ENCODE measurements at regions not wholly inside any gene's neighbourhood (a gene's known extent, or its start where the extent isn't known, plus 50 kb on each side); places are given as distances from the start of the nearest gene placed in this dataset.

DNA sequence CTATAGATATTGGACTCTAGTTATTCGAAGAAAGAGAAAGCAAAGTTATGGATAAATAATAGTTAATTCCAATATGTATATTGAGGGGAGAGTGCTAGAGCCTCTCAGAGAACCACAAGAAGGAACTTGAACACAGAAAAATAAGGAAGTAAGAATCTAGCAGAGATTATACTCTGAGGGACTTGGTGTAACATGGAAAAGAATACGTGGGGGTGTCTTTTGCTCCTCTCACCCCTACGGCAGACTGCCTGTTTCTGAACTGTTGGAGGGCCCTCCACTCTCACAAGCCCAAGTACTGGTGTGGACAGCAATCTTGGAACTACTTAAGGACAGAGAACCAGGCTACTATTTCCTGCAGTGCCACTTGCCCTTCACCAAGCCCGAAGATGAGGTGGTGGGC, 1174.4 kb upstream of the PCDH10 start:
- BruUV-seq (replicated peaks), result no TSS peak
- intact Hi-C loops (cut with micrococcal nuclease; ENCODE audit: unreplicated experiment), result no loop called here
- Histone ChIP-seq H3K4me2 (ENCODE audit: low read depth, low read length) (no peak overlapping the region), H3K4me1 (ENCODE audit: insufficient read depth, low read length) (no peaks in the 10 kb centered on the region), H3K9me3 (ENCODE audit: low read length) (0 out of 2 replicates have a peak, but pooled peaks cover 5% of the 10 kb centered on the region), H2AFZ (ENCODE audit: low read length) (no peak overlapping the region), H3K9ac (ENCODE audit: insufficient read depth, low read depth, low read length) (no peak overlapping the region), H3K27me3 (ENCODE audit: control insufficient read depth in 1 of 2, insufficient read depth in 2 of 2, low read length in 2 of 2) (no peaks in the 10 kb centered on the region), H3K79me2 (ENCODE audit: insufficient read depth, low read length) (no peaks in the 10 kb centered on the region), H3K27ac (ENCODE audit: extremely low read length, insufficient read depth, low read length) (no peak overlapping the region), H3K4me3 (replicated peaks in 1 of 3; ENCODE audit: insufficient read depth in 1 of 3, low read depth in 2 of 3, low read length in 3 of 3) (no peak overlapping the region), H4K20me1 (ENCODE audit: insufficient read depth, low read length) (no peaks in the 10 kb centered on the region), H3K36me3 (replicated peaks in 1 of 2; ENCODE audit: control insufficient read depth in 1 of 2, insufficient read depth in 2 of 2, low read length in 2 of 2) (no peaks in the 10 kb centered on the region)
- TF ChIP-seq ZNF703 (CRISPR knock-in tag; IDR thresholded peaks at IDR 0.05; ENCODE audit: borderline replicate concordance), result no peak
- no peak for TF ChIP-seq ZNF136 (CRISPR knock-in tag; IDR thresholded peaks at IDR 0.05; ENCODE audit: low read depth)
- TF ChIP-seq ZNF350 (CRISPR knock-in tag; IDR thresholded peaks at IDR 0.05; ENCODE audit: borderline replicate concordance, low read depth), result no peak
- TF ChIP-seq, protein P1, sequence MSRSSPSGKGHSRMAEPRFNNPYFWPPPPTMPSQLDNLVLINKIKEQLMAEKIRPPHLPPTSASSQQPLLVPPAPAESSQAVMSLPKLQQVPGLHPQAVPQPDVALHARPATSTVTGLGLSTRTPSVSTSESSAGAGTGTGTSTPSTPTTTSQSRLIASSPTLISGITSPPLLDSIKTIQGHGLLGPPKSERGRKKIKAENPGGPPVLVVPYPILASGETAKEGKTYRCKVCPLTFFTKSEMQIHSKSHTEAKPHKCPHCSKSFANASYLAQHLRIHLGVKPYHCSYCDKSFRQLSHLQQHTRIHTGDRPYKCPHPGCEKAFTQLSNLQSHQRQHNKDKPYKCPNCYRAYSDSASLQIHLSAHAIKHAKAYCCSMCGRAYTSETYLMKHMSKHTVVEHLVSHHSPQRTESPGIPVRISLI (CRISPR knock-in tag; IDR thresholded peaks at IDR 0.05; ENCODE audit: borderline replicate concordance), result no peak
- no peak for TF ChIP-seq ZSCAN12 (CRISPR knock-in tag; IDR thresholded peaks at IDR 0.05)
- no peak for TF ChIP-seq ZNF747 (CRISPR knock-in tag; IDR thresholded peaks at IDR 0.05; ENCODE audit: borderline replicate concordance)
- no peak for TF ChIP-seq ZFP90 (CRISPR knock-in tag; IDR thresholded peaks at IDR 0.05; ENCODE audit: borderline replicate concordance)
- TF ChIP-seq ZNF776 (CRISPR knock-in tag; IDR thresholded peaks at IDR 0.05), result no peak
- no peak for TF ChIP-seq CHD2 (IDR thresholded peaks at IDR 0.05; ENCODE audit: low read depth, low read length)
- no peak for TF ChIP-seq ZNF724P (CRISPR knock-in tag; IDR thresholded peaks at IDR 0.05; ENCODE audit: borderline replicate concordance)
- TF ChIP-seq ZBTB1 (CRISPR knock-in tag; IDR thresholded peaks at IDR 0.05; ENCODE audit: borderline replicate concordance), result no peak
- no peak for TF ChIP-seq SRSF4 (IDR thresholded peaks at IDR 0.05; ENCODE audit: low read depth, low read length, poor library complexity, severe bottlenecking)
- no peak for TF ChIP-seq EEA1 (CRISPR knock-in tag; IDR thresholded peaks at IDR 0.05; ENCODE audit: borderline replicate concordance)
- TF ChIP-seq MLLT10 (CRISPR knock-in tag; IDR thresholded peaks at IDR 0.05), result no peak
- TF ChIP-seq MTA3 (CRISPR knock-in tag; IDR thresholded peaks at IDR 0.05), result no peak
- no peak for TF ChIP-seq ZNF207 (IDR thresholded peaks at IDR 0.05; ENCODE audit: borderline replicate concordance)
- TF ChIP-seq, protein P2, sequence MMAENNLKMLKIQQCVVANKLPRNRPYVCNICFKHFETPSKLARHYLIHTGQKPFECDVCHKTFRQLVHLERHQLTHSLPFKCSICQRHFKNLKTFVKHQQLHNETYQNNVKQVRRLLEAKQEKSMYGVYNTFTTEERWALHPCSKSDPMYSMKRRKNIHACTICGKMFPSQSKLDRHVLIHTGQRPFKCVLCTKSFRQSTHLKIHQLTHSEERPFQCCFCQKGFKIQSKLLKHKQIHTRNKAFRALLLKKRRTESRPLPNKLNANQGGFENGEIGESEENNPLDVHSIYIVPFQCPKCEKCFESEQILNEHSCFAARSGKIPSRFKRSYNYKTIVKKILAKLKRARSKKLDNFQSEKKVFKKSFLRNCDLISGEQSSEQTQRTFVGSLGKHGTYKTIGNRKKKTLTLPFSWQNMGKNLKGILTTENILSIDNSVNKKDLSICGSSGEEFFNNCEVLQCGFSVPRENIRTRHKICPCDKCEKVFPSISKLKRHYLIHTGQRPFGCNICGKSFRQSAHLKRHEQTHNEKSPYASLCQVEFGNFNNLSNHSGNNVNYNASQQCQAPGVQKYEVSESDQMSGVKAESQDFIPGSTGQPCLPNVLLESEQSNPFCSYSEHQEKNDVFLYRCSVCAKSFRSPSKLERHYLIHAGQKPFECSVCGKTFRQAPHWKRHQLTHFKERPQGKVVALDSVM (CRISPR knock-in tag; IDR thresholded peaks at IDR 0.05), result no peak
- TF ChIP-seq, protein P3, sequence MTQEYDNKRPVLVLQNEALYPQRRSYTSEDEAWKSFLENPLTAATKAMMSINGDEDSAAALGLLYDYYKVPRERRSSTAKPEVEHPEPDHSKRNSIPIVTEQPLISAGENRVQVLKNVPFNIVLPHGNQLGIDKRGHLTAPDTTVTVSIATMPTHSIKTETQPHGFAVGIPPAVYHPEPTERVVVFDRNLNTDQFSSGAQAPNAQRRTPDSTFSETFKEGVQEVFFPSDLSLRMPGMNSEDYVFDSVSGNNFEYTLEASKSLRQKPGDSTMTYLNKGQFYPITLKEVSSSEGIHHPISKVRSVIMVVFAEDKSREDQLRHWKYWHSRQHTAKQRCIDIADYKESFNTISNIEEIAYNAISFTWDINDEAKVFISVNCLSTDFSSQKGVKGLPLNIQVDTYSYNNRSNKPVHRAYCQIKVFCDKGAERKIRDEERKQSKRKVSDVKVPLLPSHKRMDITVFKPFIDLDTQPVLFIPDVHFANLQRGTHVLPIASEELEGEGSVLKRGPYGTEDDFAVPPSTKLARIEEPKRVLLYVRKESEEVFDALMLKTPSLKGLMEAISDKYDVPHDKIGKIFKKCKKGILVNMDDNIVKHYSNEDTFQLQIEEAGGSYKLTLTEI (CRISPR knock-in tag; conservative IDR thresholded peaks at IDR 0.05), result no peak
- no peak for TF ChIP-seq ZNF558 (CRISPR knock-in tag; IDR thresholded peaks at IDR 0.05; ENCODE audit: borderline replicate concordance)
- TF ChIP-seq, protein P4, sequence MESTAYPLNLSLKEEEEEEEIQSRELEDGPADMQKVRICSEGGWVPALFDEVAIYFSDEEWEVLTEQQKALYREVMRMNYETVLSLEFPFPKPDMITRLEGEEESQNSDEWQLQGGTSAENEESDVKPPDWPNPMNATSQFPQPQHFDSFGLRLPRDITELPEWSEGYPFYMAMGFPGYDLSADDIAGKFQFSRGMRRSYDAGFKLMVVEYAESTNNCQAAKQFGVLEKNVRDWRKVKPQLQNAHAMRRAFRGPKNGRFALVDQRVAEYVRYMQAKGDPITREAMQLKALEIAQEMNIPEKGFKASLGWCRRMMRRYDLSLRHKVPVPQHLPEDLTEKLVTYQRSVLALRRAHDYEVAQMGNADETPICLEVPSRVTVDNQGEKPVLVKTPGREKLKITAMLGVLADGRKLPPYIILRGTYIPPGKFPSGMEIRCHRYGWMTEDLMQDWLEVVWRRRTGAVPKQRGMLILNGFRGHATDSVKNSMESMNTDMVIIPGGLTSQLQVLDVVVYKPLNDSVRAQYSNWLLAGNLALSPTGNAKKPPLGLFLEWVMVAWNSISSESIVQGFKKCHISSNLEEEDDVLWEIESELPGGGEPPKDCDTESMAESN (CRISPR knock-in tag; conservative IDR thresholded peaks at IDR 0.05), result no peak
- FAIRE-seq (no peak), ATAC-seq (no peak), DNase-seq (ENCODE audit: low spot score) (no peak)
- WGBS (ENCODE audit: low lambda C conversion rate), result 38% methylated on average over 4 of the region's 4 CpGs
- in situ Hi-C loops (cut with HindIII; ENCODE audit: extremely low pct_ligation_motif_present, low pct_unique_long_range_greater_than_20kb), result no loop called here
- POLR2A ChIA-PET, result no interaction called here
- CTCF ChIA-PET (ENCODE audit: low intra/inter-chr PET ratio, low total read pairs), result no interaction called here

Measured in HepG2 (cell line).